ENCODE measurements at regions not wholly inside any gene's neighbourhood (a gene's known extent, or its start where the extent isn't known, plus 50 kb on each side); places are given as distances from the start of the nearest gene placed in this dataset.

GRCh38 chr6:6891949-6892461 is 215.8 kb upstream of the RREB1 start:
- no peak overlapping the region for H3K9ac ChIP-seq (ENCODE audit: insufficient read depth, low read length, poor library complexity, severe bottlenecking)
- H3K4me2 ChIP-seq (replicated peaks; ENCODE audit: extremely low read depth, low read length, poor library complexity, severe bottlenecking), result no peak overlapping the region
- intact Hi-C loops (cut with micrococcal nuclease), result loop anchor here in 1 of 2 donors (5.0 kb wide), 2 partner anchors 35 kb away; no protein-coding TSS in a partner anchor
- TF ChIP-seq CTCF (IDR thresholded peaks at IDR 0.05), result no peak
- Mint-ChIP-seq H3K27ac (peak overlapping the region; percentile 61 to 90 (median 82)), H3K4me3 (no peak overlapping the region), H3K4me1 (peaks cover 58% of the 10 kb centered on the region), H3K36me3 (peaks cover 0 to 5% of the 10 kb centered on the region in 2 donors), H3K27me3 (ENCODE audit: low read depth in 3 of 3) (peaks cover 0 to 1% (median 0%) of the 10 kb centered on the region in 3 donors), H3K9me3 (peaks cover 0 to 3% (median 2%) of the 10 kb centered on the region in 7 donors)
- peak overlapping the region; percentile 37 to 81 for H3K27ac ChIP-seq (ENCODE audit: low read depth in 1 of 2, low read length in 2 of 2)
- H3K36me3 ChIP-seq (replicated peaks in 1 of 2; ENCODE audit: control insufficient read depth in 1 of 2, insufficient read depth in 2 of 2, low read length in 2 of 2), result no peaks in the 10 kb centered on the region
- H2AFZ ChIP-seq (ENCODE audit: insufficient read depth, low read depth, low read length, poor library complexity, severe bottlenecking), result peak overlapping the region; percentile 25
- WGBS (ENCODE audit: insufficient coverage), result 0% methylated on average over 3 of the region's 6 CpGs
- peaks cover 25% of the 10 kb centered on the region for H3K79me2 ChIP-seq (ENCODE audit: insufficient read depth, low read length)
- no peaks in the 10 kb centered on the region for H3K9me3 ChIP-seq (replicated peaks in 1 of 2; ENCODE audit: control insufficient read depth in 1 of 2, insufficient read depth in 1 of 2, low read length in 2 of 2)
- no peak overlapping the region for H3K4me3 ChIP-seq (replicated peaks in 1 of 3; ENCODE audit: low read depth in 2 of 3, low read length in 3 of 3)
- H3K27me3 ChIP-seq (ENCODE audit: control insufficient read depth in 2 of 2, insufficient read depth in 2 of 2, low read length in 2 of 2), result no peaks in the 10 kb centered on the region
- peak; percentile 59 to 84 (median 82) for DNase-seq
- no peaks in the 10 kb centered on the region for H4K20me1 ChIP-seq (ENCODE audit: insufficient read depth, low read length)
- H3K4me1 ChIP-seq (ENCODE audit: control insufficient read depth in 1 of 2, insufficient read depth in 2 of 2, low read length in 2 of 2), result peaks cover 51 to 62% of the 10 kb centered on the region in 2 donors

GRCh38 chr6:6892744-6893583 is 214.8 kb upstream of the RREB1 start:
- no peaks in the 10 kb centered on the region for H3K27me3 ChIP-seq (ENCODE audit: control insufficient read depth in 2 of 2, insufficient read depth in 2 of 2, low read length in 2 of 2)
- H3K79me2 ChIP-seq (ENCODE audit: insufficient read depth, low read length), result peaks cover 16% of the 10 kb centered on the region
- Mint-ChIP-seq H3K27me3 (ENCODE audit: low read depth in 3 of 3) (peaks cover 0 to 1% (median 0%) of the 10 kb centered on the region in 3 donors), H3K36me3 (peaks cover 0 to 5% of the 10 kb centered on the region in 2 donors), H3K9me3 (peaks cover 0 to 3% (median 2%) of the 10 kb centered on the region in 7 donors), H3K4me3 (no peak overlapping the region), H3K4me1 (peaks cover 50% of the 10 kb centered on the region), H3K27ac (peak overlapping the region in 4 of 7 donors; percentile 60 to 90 (median 74))
- no peak overlapping the region for H3K4me2 ChIP-seq (replicated peaks; ENCODE audit: extremely low read depth, low read length, poor library complexity, severe bottlenecking)
- no peak for TF ChIP-seq CTCF (IDR thresholded peaks at IDR 0.05)
- intact Hi-C loops (cut with micrococcal nuclease), result loop anchor here in 1 of 2 donors (5.0 kb wide), 2 partner anchors 34 to 36 kb away; no protein-coding TSS in a partner anchor
- peak overlapping the region in 1 of 2 donors; percentile 81 for H3K27ac ChIP-seq (ENCODE audit: low read depth in 1 of 2, low read length in 2 of 2)
- H3K4me1 ChIP-seq (ENCODE audit: control insufficient read depth in 1 of 2, insufficient read depth in 2 of 2, low read length in 2 of 2), result peaks cover 43 to 52% of the 10 kb centered on the region in 2 donors
- H3K36me3 ChIP-seq (replicated peaks in 1 of 2; ENCODE audit: control insufficient read depth in 1 of 2, insufficient read depth in 2 of 2, low read length in 2 of 2), result no peaks in the 10 kb centered on the region
- no peak overlapping the region for H3K4me3 ChIP-seq (replicated peaks in 1 of 3; ENCODE audit: low read depth in 2 of 3, low read length in 3 of 3)
- H2AFZ ChIP-seq (ENCODE audit: insufficient read depth, low read depth, low read length, poor library complexity, severe bottlenecking), result no peak overlapping the region
- no peaks in the 10 kb centered on the region for H4K20me1 ChIP-seq (ENCODE audit: insufficient read depth, low read length)
- H3K9me3 ChIP-seq (replicated peaks in 1 of 2; ENCODE audit: control insufficient read depth in 1 of 2, insufficient read depth in 1 of 2, low read length in 2 of 2), result no peaks in the 10 kb centered on the region
- 83% methylated on average over 12 of the region's 17 CpGs for WGBS (ENCODE audit: insufficient coverage)
- H3K9ac ChIP-seq (ENCODE audit: insufficient read depth, low read length, poor library complexity, severe bottlenecking), result no peak overlapping the region
- DNase-seq, result no peak

Data from CD14-positive monocyte (primary cell).